ENCODE measurements at regions not wholly inside any gene's neighbourhood (a gene's known extent, or its start where the extent isn't known, plus 50 kb on each side); places are given as distances from the start of the nearest gene placed in this dataset.

DNA sequence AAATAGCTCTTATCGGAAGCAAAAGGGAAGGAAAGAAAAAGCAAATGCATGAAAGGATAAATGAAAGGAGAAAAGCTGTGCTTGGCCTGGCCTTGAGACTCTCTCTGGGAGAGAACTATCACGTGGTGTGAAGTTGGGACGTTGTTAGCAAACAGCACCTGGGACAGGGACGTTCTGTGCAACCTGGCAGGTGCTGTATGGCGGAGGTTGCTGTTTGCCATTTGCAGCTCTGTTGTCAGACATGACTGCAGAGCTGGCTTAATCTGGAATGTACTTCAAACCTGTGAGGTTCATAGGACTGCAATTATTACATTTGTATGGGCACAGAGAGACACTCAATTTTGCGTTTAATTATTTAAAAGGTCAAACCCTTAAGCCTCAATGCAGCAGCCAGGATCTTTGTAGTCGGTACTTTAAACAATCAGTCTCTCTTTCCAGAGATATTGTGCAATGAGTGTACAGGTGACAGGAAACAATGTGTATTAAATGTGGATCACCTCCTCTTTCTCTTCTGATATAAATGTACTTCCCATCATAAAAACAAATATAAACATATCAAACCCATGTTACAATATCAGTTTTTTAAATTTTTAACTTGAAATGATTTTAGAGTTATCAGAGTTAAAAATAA, 800.5 kb upstream of the KCND2 start:
- no peaks in the 10 kb centered on the region for H3K9me3 ChIP-seq (ENCODE audit: control insufficient read depth, insufficient read depth, low read length)
- no peaks in the 10 kb centered on the region for H3K27me3 ChIP-seq (ENCODE audit: control insufficient read depth, insufficient read depth, low read length)
- H3K4me3 ChIP-seq (ENCODE audit: low read depth, low read length) = no peak overlapping the region

DNA sequence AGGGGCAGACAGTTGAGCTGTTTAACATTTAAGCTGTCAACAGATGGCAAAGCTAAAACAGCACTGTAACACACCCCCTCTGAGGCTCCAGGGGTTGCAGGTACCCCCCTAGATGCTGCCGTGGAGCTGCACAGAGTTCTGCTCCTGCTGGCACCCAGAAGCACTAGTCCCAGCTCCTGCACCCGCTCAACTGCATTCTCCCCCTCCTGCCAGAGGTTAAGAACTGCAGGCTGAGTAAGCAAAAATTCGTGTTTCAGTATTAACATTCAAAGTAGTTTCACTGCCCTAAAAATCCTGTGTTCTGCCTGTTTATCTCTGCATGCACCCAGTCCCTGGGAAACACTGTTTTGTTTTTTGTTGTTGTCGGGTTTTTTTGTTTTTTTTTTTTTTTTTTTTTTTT, 790.8 kb upstream of the KCND2 start:
- no peak overlapping the region for H3K9ac ChIP-seq (ENCODE audit: low read depth, low read length)
- no peak overlapping the region for H3K4me3 ChIP-seq (ENCODE audit: low read depth, low read length)
- H3K4me1 ChIP-seq (ENCODE audit: control insufficient read depth, insufficient read depth, low read length) = no peaks in the 10 kb centered on the region
- H3K27me3 ChIP-seq (ENCODE audit: control insufficient read depth, insufficient read depth, low read length) = no peaks in the 10 kb centered on the region
- no peaks in the 10 kb centered on the region for H3K36me3 ChIP-seq (ENCODE audit: control insufficient read depth, insufficient read depth, low read length)
- H3K9me3 ChIP-seq (ENCODE audit: control insufficient read depth, insufficient read depth, low read length) = no peaks in the 10 kb centered on the region

More for the DNA sequence above, 800.5 kb upstream of the KCND2 start:
- Histone ChIP-seq H3K9ac (ENCODE audit: low read depth, low read length) (no peak overlapping the region), H3K4me1 (ENCODE audit: control insufficient read depth, insufficient read depth, low read length) (no peaks in the 10 kb centered on the region), H3K36me3 (ENCODE audit: control insufficient read depth, insufficient read depth, low read length) (no peaks in the 10 kb centered on the region)

- no peaks in the 10 kb centered on the region for H3K4me1 ChIP-seq (ENCODE audit: control insufficient read depth, insufficient read depth, low read length)
Observed at GRCh38 chr7:119482671-119483070, 790.3 kb upstream of the KCND2 start.

GRCh38 chr7:119483364-119483763, 789.6 kb upstream of the KCND2 start:
- no peaks in the 10 kb centered on the region for H3K4me1 ChIP-seq (ENCODE audit: control insufficient read depth, insufficient read depth, low read length)
- H3K9ac ChIP-seq (ENCODE audit: low read depth, low read length) = no peak overlapping the region
- H3K36me3 ChIP-seq (ENCODE audit: control insufficient read depth, insufficient read depth, low read length) = no peaks in the 10 kb centered on the region
- H3K4me3 ChIP-seq (ENCODE audit: low read depth, low read length) = no peak overlapping the region
- no peaks in the 10 kb centered on the region for H3K27me3 ChIP-seq (ENCODE audit: control insufficient read depth, insufficient read depth, low read length)
- H3K9me3 ChIP-seq (ENCODE audit: control insufficient read depth, insufficient read depth, low read length) = no peaks in the 10 kb centered on the region

More at GRCh38 chr7:119482671-119483070, 790.3 kb upstream of the KCND2 start:
- H3K4me3 ChIP-seq (ENCODE audit: low read depth, low read length) = no peak overlapping the region
- H3K9me3 ChIP-seq (ENCODE audit: control insufficient read depth, insufficient read depth, low read length) = no peaks in the 10 kb centered on the region
- no peaks in the 10 kb centered on the region for H3K36me3 ChIP-seq (ENCODE audit: control insufficient read depth, insufficient read depth, low read length)
- H3K27me3 ChIP-seq (ENCODE audit: control insufficient read depth, insufficient read depth, low read length) = no peaks in the 10 kb centered on the region
- no peak overlapping the region for H3K9ac ChIP-seq (ENCODE audit: low read depth, low read length)

DNA sequence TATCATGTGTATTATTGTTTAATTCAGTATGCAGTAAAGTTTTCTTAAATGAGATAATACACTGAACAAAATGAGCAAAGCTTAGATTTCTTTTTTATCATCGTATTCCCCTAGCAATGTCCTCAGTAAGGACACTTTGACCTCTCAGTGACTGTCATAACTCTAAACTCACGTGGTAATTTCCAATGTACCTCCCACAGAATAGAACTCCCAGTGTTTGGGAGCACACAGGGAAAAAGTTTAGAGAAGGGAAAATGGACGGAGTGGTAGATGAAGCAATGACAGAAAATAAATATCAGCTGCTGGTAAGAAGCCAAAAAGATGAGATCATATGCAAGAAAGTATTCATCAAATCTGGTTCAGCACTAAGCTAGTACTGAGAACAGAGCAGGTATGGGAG, 758.6 kb upstream of the KCND2 start:
- Histone ChIP-seq H3K9ac (ENCODE audit: low read depth, low read length) (no peak overlapping the region), H3K4me3 (ENCODE audit: low read depth, low read length) (no peak overlapping the region), H3K36me3 (ENCODE audit: control insufficient read depth, insufficient read depth, low read length) (no peaks in the 10 kb centered on the region)

GRCh38 chr7:119515214-119515613, 757.8 kb upstream of the KCND2 start:
- Histone ChIP-seq H3K9me3 (ENCODE audit: control insufficient read depth, insufficient read depth, low read length) (no peaks in the 10 kb centered on the region), H3K27me3 (ENCODE audit: control insufficient read depth, insufficient read depth, low read length) (no peaks in the 10 kb centered on the region), H3K9ac (ENCODE audit: low read depth, low read length) (no peak overlapping the region), H3K4me3 (ENCODE audit: low read depth, low read length) (no peak overlapping the region), H3K4me1 (ENCODE audit: control insufficient read depth, insufficient read depth, low read length) (no peaks in the 10 kb centered on the region), H3K36me3 (ENCODE audit: control insufficient read depth, insufficient read depth, low read length) (no peaks in the 10 kb centered on the region)

More for the DNA sequence above, 758.6 kb upstream of the KCND2 start:
- H3K27me3 ChIP-seq (ENCODE audit: control insufficient read depth, insufficient read depth, low read length) = no peaks in the 10 kb centered on the region
- H3K4me1 ChIP-seq (ENCODE audit: control insufficient read depth, insufficient read depth, low read length) = no peaks in the 10 kb centered on the region
- H3K9me3 ChIP-seq (ENCODE audit: control insufficient read depth, insufficient read depth, low read length) = no peaks in the 10 kb centered on the region

DNA sequence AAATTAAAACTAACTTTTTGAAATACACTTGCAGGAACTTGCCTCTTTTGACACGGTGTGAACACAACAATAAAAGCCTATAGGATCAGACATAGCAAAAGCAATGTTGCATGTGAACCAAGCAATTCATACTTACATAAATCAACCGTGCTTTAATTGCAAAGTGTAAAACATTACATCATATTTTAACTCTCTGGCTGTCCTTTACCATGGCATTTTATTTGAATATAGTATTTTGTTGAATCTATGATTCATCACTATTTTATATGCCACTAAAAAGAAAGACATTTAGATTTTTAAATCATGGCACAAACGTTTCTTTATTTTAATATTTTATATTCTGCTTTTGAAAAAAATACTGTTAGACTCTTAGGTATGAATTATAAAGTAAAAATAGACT, 757.0 kb upstream of the KCND2 start:
- H3K4me1 ChIP-seq (ENCODE audit: control insufficient read depth, insufficient read depth, low read length) = no peaks in the 10 kb centered on the region
- no peaks in the 10 kb centered on the region for H3K9me3 ChIP-seq (ENCODE audit: control insufficient read depth, insufficient read depth, low read length)
- H3K9ac ChIP-seq (ENCODE audit: low read depth, low read length) = no peak overlapping the region
- H3K36me3 ChIP-seq (ENCODE audit: control insufficient read depth, insufficient read depth, low read length) = no peaks in the 10 kb centered on the region
- H3K27me3 ChIP-seq (ENCODE audit: control insufficient read depth, insufficient read depth, low read length) = no peaks in the 10 kb centered on the region
- H3K4me3 ChIP-seq (ENCODE audit: low read depth, low read length) = no peak overlapping the region

- Histone ChIP-seq H3K4me3 (ENCODE audit: low read depth, low read length) (no peak overlapping the region), H3K27me3 (ENCODE audit: control insufficient read depth, insufficient read depth, low read length) (no peaks in the 10 kb centered on the region), H3K4me1 (ENCODE audit: control insufficient read depth, insufficient read depth, low read length) (no peaks in the 10 kb centered on the region), H3K36me3 (ENCODE audit: control insufficient read depth, insufficient read depth, low read length) (no peaks in the 10 kb centered on the region), H3K9ac (ENCODE audit: low read depth, low read length) (no peak overlapping the region), H3K9me3 (ENCODE audit: control insufficient read depth, insufficient read depth, low read length) (no peaks in the 10 kb centered on the region)
Observed at GRCh38 chr7:119522263-119522662, 750.7 kb upstream of the KCND2 start.

GRCh38 chr7:119522698-119523097, 750.3 kb upstream of the KCND2 start:
- no peaks in the 10 kb centered on the region for H3K4me1 ChIP-seq (ENCODE audit: control insufficient read depth, insufficient read depth, low read length)

DNA sequence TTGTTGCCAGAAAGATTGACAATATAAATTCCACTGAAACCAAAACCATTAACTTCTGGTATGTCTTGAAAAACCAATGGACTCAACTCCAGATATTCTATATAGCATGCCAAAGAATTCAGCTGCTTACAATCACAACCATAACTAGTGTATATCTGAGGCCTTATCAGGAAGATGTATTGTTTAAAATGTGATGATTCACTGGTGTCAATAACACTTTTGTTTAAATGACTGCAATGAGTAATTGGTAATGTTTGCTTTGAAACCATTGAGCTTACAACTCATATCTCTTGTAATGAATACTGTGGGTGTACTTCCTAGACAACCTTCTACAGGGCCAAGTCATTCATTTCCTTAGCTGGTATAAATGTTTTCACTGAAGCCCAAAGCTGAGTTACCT, 727.9 kb upstream of the KCND2 start:
- Histone ChIP-seq H3K9me3 (ENCODE audit: control insufficient read depth, insufficient read depth, low read length) (no peaks in the 10 kb centered on the region), H3K9ac (ENCODE audit: low read depth, low read length) (no peak overlapping the region), H3K36me3 (ENCODE audit: control insufficient read depth, insufficient read depth, low read length) (no peaks in the 10 kb centered on the region), H3K27me3 (ENCODE audit: control insufficient read depth, insufficient read depth, low read length) (no peaks in the 10 kb centered on the region), H3K4me3 (ENCODE audit: low read depth, low read length) (no peak overlapping the region), H3K4me1 (ENCODE audit: control insufficient read depth, insufficient read depth, low read length) (no peaks in the 10 kb centered on the region)

More at GRCh38 chr7:119522698-119523097, 750.3 kb upstream of the KCND2 start:
- H3K9me3 ChIP-seq (ENCODE audit: control insufficient read depth, insufficient read depth, low read length) = no peaks in the 10 kb centered on the region
- no peak overlapping the region for H3K9ac ChIP-seq (ENCODE audit: low read depth, low read length)
- H3K27me3 ChIP-seq (ENCODE audit: control insufficient read depth, insufficient read depth, low read length) = no peaks in the 10 kb centered on the region
- H3K36me3 ChIP-seq (ENCODE audit: control insufficient read depth, insufficient read depth, low read length) = no peaks in the 10 kb centered on the region
- no peak overlapping the region for H3K4me3 ChIP-seq (ENCODE audit: low read depth, low read length)

GRCh38 chr7:119555788-119556187, 717.2 kb upstream of the KCND2 start:
- Histone ChIP-seq H3K9me3 (ENCODE audit: control insufficient read depth, insufficient read depth, low read length) (no peaks in the 10 kb centered on the region), H3K36me3 (ENCODE audit: control insufficient read depth, insufficient read depth, low read length) (no peaks in the 10 kb centered on the region), H3K9ac (ENCODE audit: low read depth, low read length) (no peak overlapping the region), H3K27me3 (ENCODE audit: control insufficient read depth, insufficient read depth, low read length) (no peaks in the 10 kb centered on the region), H3K4me3 (ENCODE audit: low read depth, low read length) (no peak overlapping the region), H3K4me1 (ENCODE audit: control insufficient read depth, insufficient read depth, low read length) (no peaks in the 10 kb centered on the region)

DNA sequence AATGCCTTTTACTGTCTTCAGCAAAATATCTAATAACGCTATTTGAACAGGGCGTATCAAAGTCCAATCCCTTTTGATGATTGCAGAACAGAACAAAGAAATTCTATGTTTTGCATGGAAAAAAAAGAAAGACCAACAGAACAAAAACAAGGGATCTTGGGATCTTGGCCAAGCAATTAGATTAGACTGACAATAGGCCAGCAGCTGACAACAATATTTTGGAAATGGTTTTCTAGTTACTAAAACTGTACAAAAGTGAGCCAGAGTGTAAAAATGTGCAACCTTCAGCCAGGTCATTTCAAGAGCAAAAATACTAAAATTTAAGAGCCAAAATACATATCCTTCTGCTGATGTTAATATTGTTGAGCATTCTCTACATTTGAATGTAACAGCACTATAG, 716.5 kb upstream of the KCND2 start:
- H3K9ac ChIP-seq (ENCODE audit: low read depth, low read length) = no peak overlapping the region
- H3K4me3 ChIP-seq (ENCODE audit: low read depth, low read length) = no peak overlapping the region
- H3K36me3 ChIP-seq (ENCODE audit: control insufficient read depth, insufficient read depth, low read length) = no peaks in the 10 kb centered on the region
- no peaks in the 10 kb centered on the region for H3K27me3 ChIP-seq (ENCODE audit: control insufficient read depth, insufficient read depth, low read length)
- no peaks in the 10 kb centered on the region for H3K9me3 ChIP-seq (ENCODE audit: control insufficient read depth, insufficient read depth, low read length)
- no peaks in the 10 kb centered on the region for H3K4me1 ChIP-seq (ENCODE audit: control insufficient read depth, insufficient read depth, low read length)
